Activated effector memory CD4-positive, alpha-beta T cell treated with anti-CD3 and anti-CD28 coated beads, Interleukin-2, amount 50 U/mL, for 16 hours (primary cell): ENCODE measurements at regions not wholly inside any gene's neighbourhood (a gene's known extent, or its start where the extent isn't known, plus 50 kb on each side); places are given as distances from the start of the nearest gene placed in this dataset.

Experiments used
- DNase-seq: peaks from one replicate; pipeline ENCODE4 v3.0.0-alpha.2; 2020

- DNase-seq = no peak
Observed at GRCh38 chr5:166317425-166317824, 1974.0 kb upstream of the WWC1 start.

- DNase-seq = no peak
Observed at GRCh38 chr5:166320920-166321480, 1970.4 kb upstream of the WWC1 start.

- DNase-seq = no peak
Observed at GRCh38 chr5:166324372-166324771, 1967.1 kb upstream of the WWC1 start.

- DNase-seq = no peak
Observed at GRCh38 chr5:166329149-166329800, 1962.2 kb upstream of the WWC1 start.

GRCh38 chr5:166330036-166330435 is 1961.4 kb upstream of the WWC1 start:
- DNase-seq = no peak

- no peak for DNase-seq
Observed at GRCh38 chr5:166331521-166331920, 1959.9 kb upstream of the WWC1 start.

- DNase-seq = no peak
Observed at GRCh38 chr5:166338801-166339200, 1952.6 kb upstream of the WWC1 start.

GRCh38 chr5:166340039-166340438 is 1951.4 kb upstream of the WWC1 start:
- no peak for DNase-seq

- no peak for DNase-seq
Observed at GRCh38 chr5:166341740-166342337, 1949.6 kb upstream of the WWC1 start.

GRCh38 chr5:166342402-166342801 is 1949.0 kb upstream of the WWC1 start:
- DNase-seq = no peak

- DNase-seq = no peak
Observed at GRCh38 chr5:166346726-166347374, 1944.6 kb upstream of the WWC1 start.

GRCh38 chr5:166349046-166349445 is 1942.4 kb upstream of the WWC1 start:
- DNase-seq = no peak

- no peak for DNase-seq
Observed at GRCh38 chr5:166353580-166353979, 1937.9 kb upstream of the WWC1 start.

GRCh38 chr5:166354332-166354731 is 1937.1 kb upstream of the WWC1 start:
- no peak for DNase-seq

GRCh38 chr5:166356096-166356495 is 1935.3 kb upstream of the WWC1 start:
- no peak for DNase-seq

GRCh38 chr5:166358127-166358830 is 1933.2 kb upstream of the WWC1 start:
- no peak for DNase-seq

- no peak for DNase-seq
Observed at GRCh38 chr5:166363087-166363760, 1928.2 kb upstream of the WWC1 start.

GRCh38 chr5:166365164-166365563 is 1926.3 kb upstream of the WWC1 start:
- no peak for DNase-seq

- DNase-seq = no peak
Observed at GRCh38 chr5:166367391-166367790, 1924.1 kb upstream of the WWC1 start.

GRCh38 chr5:166369346-166369745 is 1922.1 kb upstream of the WWC1 start:
- no peak for DNase-seq

- DNase-seq = no peak
Observed at GRCh38 chr5:166369807-166370206, 1921.6 kb upstream of the WWC1 start.

GRCh38 chr5:166370928-166371690 is 1920.3 kb upstream of the WWC1 start:
- no peak for DNase-seq
